HCT116 (cell line): ENCODE measurements at regions not wholly inside any gene's neighbourhood (a gene's known extent, or its start where the extent isn't known, plus 50 kb on each side); places are given as distances from the start of the nearest gene placed in this dataset.

ENCODE experiments used
- EZH2 ChIP-seq: fragments of 200-600 bp; sonication (generic); IDR thresholded peaks from 2 replicates; pipeline ENCODE4 v1.6.1; 2017; ENCODE audit warnings: antibody characterized with exemption, mixed run types
- POLR2AphosphoS5 ChIP-seq: IDR thresholded peaks from 2 replicates; pipeline ENCODE4 v1.6.1; 2011; ENCODE audit warnings: mild to moderate bottlenecking, low read depth, low read length, moderate library complexity
- TF ChIP-seq, protein P1 (sequence below), 3 experiments: fragments of 200-600 bp in 1 of 3; sonication (generic) in 1 of 3; IDR thresholded peaks in 2 of 3; conservative IDR thresholded peaks in 1 of 3; 2 replicates each; pipeline ENCODE4 v1.5.1; 2012 to 2017; ENCODE audit warnings: low read depth in 2 of 3, low read length in 2 of 3, antibody characterized with exemption in 1 of 3, borderline replicate concordance in 1 of 3, control low read depth in 1 of 3, mild to moderate bottlenecking in 1 of 3, mixed read lengths in 1 of 3, mixed run types in 1 of 3, moderate library complexity in 1 of 3; ENCODE audit not compliant: insufficient read depth in 1 of 3

DNA sequence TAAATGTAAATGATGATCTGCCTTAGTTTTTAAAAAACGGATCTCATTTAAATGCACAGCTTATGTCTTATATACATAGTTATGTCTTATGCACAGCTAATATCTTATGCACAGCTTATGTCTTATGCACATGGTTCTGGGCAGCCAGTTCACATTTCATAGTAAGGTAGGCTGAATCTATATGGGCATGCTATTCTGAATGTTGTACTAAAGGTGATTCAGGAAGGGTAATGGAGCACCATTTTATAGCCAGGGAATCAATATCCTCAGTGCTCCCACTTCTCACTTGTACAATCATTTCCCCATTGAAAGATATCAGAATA is 77.9 kb upstream of the MID1 start:
- TF ChIP-seq POLR2AphosphoS5 (no peak), EZH2 (no peak)
- TF ChIP-seq, protein P1, sequence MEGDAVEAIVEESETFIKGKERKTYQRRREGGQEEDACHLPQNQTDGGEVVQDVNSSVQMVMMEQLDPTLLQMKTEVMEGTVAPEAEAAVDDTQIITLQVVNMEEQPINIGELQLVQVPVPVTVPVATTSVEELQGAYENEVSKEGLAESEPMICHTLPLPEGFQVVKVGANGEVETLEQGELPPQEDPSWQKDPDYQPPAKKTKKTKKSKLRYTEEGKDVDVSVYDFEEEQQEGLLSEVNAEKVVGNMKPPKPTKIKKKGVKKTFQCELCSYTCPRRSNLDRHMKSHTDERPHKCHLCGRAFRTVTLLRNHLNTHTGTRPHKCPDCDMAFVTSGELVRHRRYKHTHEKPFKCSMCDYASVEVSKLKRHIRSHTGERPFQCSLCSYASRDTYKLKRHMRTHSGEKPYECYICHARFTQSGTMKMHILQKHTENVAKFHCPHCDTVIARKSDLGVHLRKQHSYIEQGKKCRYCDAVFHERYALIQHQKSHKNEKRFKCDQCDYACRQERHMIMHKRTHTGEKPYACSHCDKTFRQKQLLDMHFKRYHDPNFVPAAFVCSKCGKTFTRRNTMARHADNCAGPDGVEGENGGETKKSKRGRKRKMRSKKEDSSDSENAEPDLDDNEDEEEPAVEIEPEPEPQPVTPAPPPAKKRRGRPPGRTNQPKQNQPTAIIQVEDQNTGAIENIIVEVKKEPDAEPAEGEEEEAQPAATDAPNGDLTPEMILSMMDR (IDR thresholded peaks at IDR 0.05 in 2 of 3, conservative IDR thresholded peaks at IDR 0.05 in 1 of 3; ENCODE audit: borderline replicate concordance in 1 of 3, insufficient read depth in 1 of 3, low read depth in 2 of 3, low read length in 2 of 3) = no peak
